Activated T-cell treated with anti-CD3 and anti-CD28 coated beads, Interleukin-2, amount 50 U/mL, for 24 hours (primary cell): ENCODE measurements at regions not wholly inside any gene's neighbourhood (a gene's known extent, or its start where the extent isn't known, plus 50 kb on each side); places are given as distances from the start of the nearest gene placed in this dataset.
"Not testable (repeated sequence)": the region's sequence is repeated elsewhere in the genome, so short reads cannot be mapped to it uniquely, and the experiment has no call there.

Source experiments
- DNase-seq: peaks from one replicate; pipeline ENCODE4 v3.0.0-alpha.2; 2020
- H3K27ac Mint-ChIP-seq: 2 replicates; pipeline ENCODE4 v1.8.0; 2020; ENCODE audit warnings: mild to moderate bottlenecking, mixed read lengths
- H3K27me3 Mint-ChIP-seq: 2 replicates; pipeline ENCODE4 v1.8.0; 2020; ENCODE audit warnings: mixed read lengths
- H3K36me3 Mint-ChIP-seq: 2 replicates; pipeline ENCODE4 v1.8.0; 2020; ENCODE audit warnings: low read depth, mixed read lengths
- H3K4me1 Mint-ChIP-seq: 2 replicates; pipeline ENCODE4 v1.8.0; 2020; ENCODE audit warnings: low read depth, mixed read lengths
- H3K4me3 Mint-ChIP-seq: 2 replicates; pipeline ENCODE4 v1.8.0; 2020; ENCODE audit warnings: mild to moderate bottlenecking, moderate library complexity, mixed read lengths
- H3K9me3 Mint-ChIP-seq: 2 replicates; pipeline ENCODE4 v1.8.0; 2020; ENCODE audit warnings: mixed read lengths

GRCh38 chr4:57355101-57355665 lies 245.0 kb upstream of the IGFBP7 start:
- Mint-ChIP-seq H3K27me3 (no peaks in the 10 kb centered on the region), H3K4me3 (no peak overlapping the region), H3K36me3 (no peaks in the 10 kb centered on the region), H3K4me1 (no peaks in the 10 kb centered on the region), H3K27ac (no peak overlapping the region), H3K9me3 (no peaks in the 10 kb centered on the region)
- DNase-seq = no peak

- Mint-ChIP-seq H3K4me3 (no peak overlapping the region), H3K4me1 (no peaks in the 10 kb centered on the region), H3K27me3 (no peaks in the 10 kb centered on the region), H3K36me3 (no peaks in the 10 kb centered on the region), H3K27ac (no peak overlapping the region), H3K9me3 (no peaks in the 10 kb centered on the region)
- no peak for DNase-seq
Observed at GRCh38 chr4:57351731-57352130, 241.5 kb upstream of the IGFBP7 start.

- H3K27ac Mint-ChIP-seq = no peak overlapping the region
- DNase-seq = no peak
- H3K4me1 Mint-ChIP-seq = no peaks in the 10 kb centered on the region
- H3K27me3 Mint-ChIP-seq = no peaks in the 10 kb centered on the region
- H3K4me3 Mint-ChIP-seq = no peak overlapping the region
- no peaks in the 10 kb centered on the region for H3K36me3 Mint-ChIP-seq
- H3K9me3 Mint-ChIP-seq = no peaks in the 10 kb centered on the region
Observed at GRCh38 chr4:57344296-57344695, 234.1 kb upstream of the IGFBP7 start.

GRCh38 chr4:57342411-57342810 lies 232.2 kb upstream of the IGFBP7 start:
- Mint-ChIP-seq H3K9me3 (no peaks in the 10 kb centered on the region), H3K4me1 (no peaks in the 10 kb centered on the region), H3K27me3 (no peaks in the 10 kb centered on the region), H3K4me3 (no peak overlapping the region), H3K36me3 (no peaks in the 10 kb centered on the region), H3K27ac (no peak overlapping the region)
- no peak for DNase-seq

GRCh38 chr4:57338861-57339260 lies 228.7 kb upstream of the IGFBP7 start:
- H3K27ac Mint-ChIP-seq, H3K27me3 Mint-ChIP-seq, H3K36me3 Mint-ChIP-seq, H3K9me3 Mint-ChIP-seq, DNase-seq, H3K4me1 Mint-ChIP-seq, H3K4me3 Mint-ChIP-seq: not testable (repeated sequence)

GRCh38 chr4:57333684-57334083 lies 223.5 kb upstream of the IGFBP7 start:
- H3K36me3 Mint-ChIP-seq = no peaks in the 10 kb centered on the region
- H3K4me1 Mint-ChIP-seq = no peaks in the 10 kb centered on the region
- H3K9me3 Mint-ChIP-seq = no peaks in the 10 kb centered on the region
- no peak overlapping the region for H3K27ac Mint-ChIP-seq
- H3K27me3 Mint-ChIP-seq = no peaks in the 10 kb centered on the region
- no peak for DNase-seq
- no peak overlapping the region for H3K4me3 Mint-ChIP-seq

GRCh38 chr4:57331959-57332358 lies 221.8 kb upstream of the IGFBP7 start:
- no peaks in the 10 kb centered on the region for H3K36me3 Mint-ChIP-seq
- no peak for DNase-seq
- H3K4me1 Mint-ChIP-seq = no peaks in the 10 kb centered on the region
- no peaks in the 10 kb centered on the region for H3K9me3 Mint-ChIP-seq
- no peak overlapping the region for H3K4me3 Mint-ChIP-seq
- H3K27ac Mint-ChIP-seq = no peak overlapping the region
- H3K27me3 Mint-ChIP-seq = no peaks in the 10 kb centered on the region

GRCh38 chr4:57329279-57329678 lies 219.1 kb upstream of the IGFBP7 start:
- H3K36me3 Mint-ChIP-seq = no peaks in the 10 kb centered on the region
- H3K27me3 Mint-ChIP-seq = no peaks in the 10 kb centered on the region
- DNase-seq = no peak
- no peaks in the 10 kb centered on the region for H3K9me3 Mint-ChIP-seq
- no peak overlapping the region for H3K4me3 Mint-ChIP-seq
- H3K27ac Mint-ChIP-seq = no peak overlapping the region
- no peaks in the 10 kb centered on the region for H3K4me1 Mint-ChIP-seq

- Mint-ChIP-seq H3K4me1 (no peaks in the 10 kb centered on the region), H3K27ac (no peak overlapping the region), H3K9me3 (no peaks in the 10 kb centered on the region), H3K4me3 (no peak overlapping the region), H3K27me3 (no peaks in the 10 kb centered on the region), H3K36me3 (no peaks in the 10 kb centered on the region)
- no peak for DNase-seq
Observed at GRCh38 chr4:57324673-57325307, 214.6 kb upstream of the IGFBP7 start.

GRCh38 chr4:57320849-57321248 lies 210.7 kb upstream of the IGFBP7 start:
- DNase-seq = no peak
- Mint-ChIP-seq H3K27ac (no peak overlapping the region), H3K4me3 (no peak overlapping the region), H3K9me3 (no peaks in the 10 kb centered on the region), H3K4me1 (no peaks in the 10 kb centered on the region), H3K36me3 (no peaks in the 10 kb centered on the region), H3K27me3 (no peaks in the 10 kb centered on the region)

GRCh38 chr4:57320217-57320616 lies 210.0 kb upstream of the IGFBP7 start:
- Mint-ChIP-seq H3K9me3 (no peaks in the 10 kb centered on the region), H3K36me3 (no peaks in the 10 kb centered on the region), H3K27me3 (no peaks in the 10 kb centered on the region), H3K4me1 (no peaks in the 10 kb centered on the region), H3K4me3 (no peak overlapping the region), H3K27ac (no peak overlapping the region)
- no peak for DNase-seq

- Mint-ChIP-seq H3K9me3 (no peaks in the 10 kb centered on the region), H3K36me3 (no peaks in the 10 kb centered on the region), H3K4me3 (no peak overlapping the region), H3K4me1 (no peaks in the 10 kb centered on the region), H3K27me3 (no peaks in the 10 kb centered on the region), H3K27ac (no peak overlapping the region)
- DNase-seq = no peak
Observed at GRCh38 chr4:57318703-57319102, 208.5 kb upstream of the IGFBP7 start.

- Mint-ChIP-seq H3K27ac (no peak overlapping the region), H3K4me1 (no peaks in the 10 kb centered on the region), H3K27me3 (no peaks in the 10 kb centered on the region), H3K4me3 (no peak overlapping the region), H3K36me3 (no peaks in the 10 kb centered on the region), H3K9me3 (no peaks in the 10 kb centered on the region)
- DNase-seq = no peak
Observed at GRCh38 chr4:57314636-57315035, 204.5 kb upstream of the IGFBP7 start.

- H3K4me3 Mint-ChIP-seq = no peak overlapping the region
- H3K9me3 Mint-ChIP-seq = no peaks in the 10 kb centered on the region
- no peak for DNase-seq
- H3K4me1 Mint-ChIP-seq = no peaks in the 10 kb centered on the region
- H3K36me3 Mint-ChIP-seq = no peaks in the 10 kb centered on the region
- no peaks in the 10 kb centered on the region for H3K27me3 Mint-ChIP-seq
- no peak overlapping the region for H3K27ac Mint-ChIP-seq
Observed at GRCh38 chr4:57312296-57312695, 202.1 kb upstream of the IGFBP7 start.

GRCh38 chr4:57309658-57310057 lies 199.5 kb upstream of the IGFBP7 start:
- H3K36me3 Mint-ChIP-seq = no peaks in the 10 kb centered on the region
- H3K27me3 Mint-ChIP-seq = no peaks in the 10 kb centered on the region
- H3K9me3 Mint-ChIP-seq = no peaks in the 10 kb centered on the region
- H3K27ac Mint-ChIP-seq = no peak overlapping the region
- no peaks in the 10 kb centered on the region for H3K4me1 Mint-ChIP-seq
- no peak overlapping the region for H3K4me3 Mint-ChIP-seq
- no peak for DNase-seq

GRCh38 chr4:57308301-57308700 lies 198.1 kb upstream of the IGFBP7 start:
- H3K9me3 Mint-ChIP-seq = no peaks in the 10 kb centered on the region

More at GRCh38 chr4:57308301-57308700, 198.1 kb upstream of the IGFBP7 start:
- H3K27me3 Mint-ChIP-seq = no peaks in the 10 kb centered on the region
- H3K4me3 Mint-ChIP-seq = no peak overlapping the region
- no peak for DNase-seq
- no peaks in the 10 kb centered on the region for H3K36me3 Mint-ChIP-seq
- no peaks in the 10 kb centered on the region for H3K4me1 Mint-ChIP-seq
- H3K27ac Mint-ChIP-seq = no peak overlapping the region
